Urothelium cell line (cell line): ENCODE measurements at regions not wholly inside any gene's neighbourhood (a gene's known extent, or its start where the extent isn't known, plus 50 kb on each side); places are given as distances from the start of the nearest gene placed in this dataset.

Source experiments
- DNase-seq: peaks from one replicate; pipeline ENCODE4 v3.0.0; 2011; ENCODE audit warnings: low spot score, mixed read lengths
- FAIRE-seq: peaks from 2 replicates; lab custom pipeline; 2011; peaks lifted over from hg19 to GRCh38; lab: Jason Lieb, UNC

GRCh38 chr6:37104824-37105147 is 65.2 kb upstream of the PIM1 start:
- FAIRE-seq: no peak

GRCh38 chr6:37105148-37106050 is 64.6 kb upstream of the PIM1 start:
- DNase-seq: no peak
- no peak for FAIRE-seq

More at GRCh38 chr6:37104824-37105147, 65.2 kb upstream of the PIM1 start:
- no peak for DNase-seq

- DNase-seq (no peak), FAIRE-seq (no peak)
Observed at GRCh38 chr6:37106051-37106363, 63.9 kb upstream of the PIM1 start.

- no peak for FAIRE-seq
Observed at GRCh38 chr6:37106554-37106953, 63.4 kb upstream of the PIM1 start.

GRCh38 chr6:37106982-37107491 is 62.9 kb upstream of the PIM1 start:
- no peak for FAIRE-seq

More at GRCh38 chr6:37106554-37106953, 63.4 kb upstream of the PIM1 start:
- no peak for DNase-seq

GRCh38 chr6:37109714-37110499 is 60.0 kb upstream of the PIM1 start:
- FAIRE-seq (no peak), DNase-seq (no peak)

More at GRCh38 chr6:37106982-37107491, 62.9 kb upstream of the PIM1 start:
- no peak for DNase-seq

GRCh38 chr6:37110500-37111461 is 59.2 kb upstream of the PIM1 start:
- FAIRE-seq (no peak), DNase-seq (no peak)

GRCh38 chr6:37113976-37114375 is 56.0 kb upstream of the PIM1 start:
- FAIRE-seq (no peak), DNase-seq (no peak)

GRCh38 chr6:37114612-37115011 is 55.3 kb upstream of the PIM1 start:
- FAIRE-seq (no peak), DNase-seq (no peak)

GRCh38 chr6:37115236-37115895 is 54.6 kb upstream of the PIM1 start:
- no peak for DNase-seq
- FAIRE-seq: no peak

GRCh38 chr6:37116326-37116725 is 53.6 kb upstream of the PIM1 start:
- no peak for FAIRE-seq

GRCh38 chr6:37119387-37119886 is 50.5 kb upstream of the PIM1 start:
- FAIRE-seq (no peak), DNase-seq (no peak)

More at GRCh38 chr6:37116326-37116725, 53.6 kb upstream of the PIM1 start:
- DNase-seq: no peak
